A549 (cell line): ENCODE measurements at regions not wholly inside any gene's neighbourhood (a gene's known extent, or its start where the extent isn't known, plus 50 kb on each side); places are given as distances from the start of the nearest gene placed in this dataset.

Experiments used
- ATAC-seq, 2 experiments: fragments of 200-7000 bp in 1 of 2; fragments of >200 bp in 1 of 2; cut with Nextera tagmentation in 1 of 2; cut with Tn5 transposase in 1 of 2; 3 replicates each; pipeline versions ENCODE4 v1.8.0 to v1.9.1; 2018 to 2020; ENCODE audit warnings: mild to moderate bottlenecking in 1 of 2, moderate library complexity in 1 of 2
- CTCF ChIA-PET: fragments of 300-600 bp; sonication (Branson Sonifier 250); formaldehyde crosslinking; extraction: SDS; loops from one replicate; lab custom pipeline; 2021; ENCODE audit warnings: antibody characterized with exemption, inconsistent platforms; lab: Yijun Ruan, JAX
- POLR2A ChIA-PET: fragments of 350-600 bp; formaldehyde crosslinking; extraction: SDS; loops from one replicate; lab custom pipeline; 2021; ENCODE audit warnings: antibody characterized with exemption, inconsistent platforms; lab: Yijun Ruan, JAX
- DNase-seq, 2 experiments: peaks; one replicate each; pipeline versions ENCODE4 v3.0.0 to v3.0.0-alpha.2; 2011 to 2016; ENCODE audit warnings: low read depth in 1 of 2, low spot score in 1 of 2
- FAIRE-seq: peaks from 2 replicates; lab custom pipeline; 2011; peaks lifted over from hg19 to GRCh38; lab: Jason Lieb, UNC
- H3K27ac ChIP-seq, 2 experiments: fragments of >200 bp; sonication (Bioruptor Twin); formaldehyde crosslinking; 3 replicates each; pipeline ENCODE4 v1.5.1; 2016 to 2017
- H3K4me1 ChIP-seq: fragments of >200 bp; sonication (Bioruptor Twin); formaldehyde crosslinking; 3 replicates; pipeline ENCODE4 v1.6.1; 2016
- H3K4me2 ChIP-seq: fragments of >200 bp; sonication (Bioruptor Twin); formaldehyde crosslinking; 3 replicates; pipeline ENCODE4 v1.6.1; 2016
- H3K4me3 ChIP-seq: fragments of >200 bp; sonication (Bioruptor Twin); formaldehyde crosslinking; 3 replicates; pipeline ENCODE4 v1.5.1; 2016
- H3K9me3 ChIP-seq: fragments of >200 bp; sonication (Bioruptor Twin); formaldehyde crosslinking; 3 replicates; pipeline ENCODE4 v1.6.1; 2016
- BHLHE40 ChIP-seq: IDR thresholded peaks from 2 replicates; pipeline ENCODE4 v1.6.1; 2012; ENCODE audit warnings: low read depth, low read length, inconsistent platforms
- CBX8 ChIP-seq: fragments of 200-600 bp; sonication (generic); IDR thresholded peaks from 2 replicates; pipeline ENCODE4 v1.6.1; 2016
- CEBPB ChIP-seq, 2 experiments: fragments of >200 bp in 1 of 2; sonication (Bioruptor Twin) in 1 of 2; formaldehyde crosslinking in 1 of 2; IDR thresholded peaks; 2 replicates each; pipeline ENCODE4 v1.6.1; 2012 to 2016
- CHD2 ChIP-seq: fragments of 150-350 bp; IDR thresholded peaks from 2 replicates; pipeline ENCODE4 v1.6.1; 2014; ENCODE audit warnings: low read length; ENCODE audit not compliant: partially characterized antibody
- EHMT2 ChIP-seq: fragments of 200-600 bp; sonication (generic); IDR thresholded peaks from 2 replicates; pipeline ENCODE4 v1.6.1; 2016; ENCODE audit warnings: antibody characterized with exemption, low read depth, mild to moderate bottlenecking, moderate library complexity
- EP300 ChIP-seq, 2 experiments: fragments of >200 bp; sonication (Bioruptor Twin); formaldehyde crosslinking; IDR thresholded peaks; 2 replicates in 1 of 2; 3 replicates in 1 of 2; pipeline ENCODE4 v1.6.1; 2016 to 2017
- ESRRA ChIP-seq: fragments of 150-350 bp; IDR thresholded peaks from 2 replicates; pipeline ENCODE4 v1.6.1; 2014; ENCODE audit warnings: mild to moderate bottlenecking, low read length, borderline replicate concordance
- FOSL2 ChIP-seq, 2 experiments: fragments of 450-650 bp in 1 of 2; fragments of >200 bp in 1 of 2; sonication (Bioruptor Twin) in 1 of 2; formaldehyde crosslinking; IDR thresholded peaks; 2 replicates each; pipeline versions ENCODE4 v1.5.0 to v1.6.1; 2016 to 2020; ENCODE audit warnings: mild to moderate bottlenecking in 1 of 2, moderate library complexity in 1 of 2
- FOXS1 ChIP-seq: fragments of 250-450 bp; sonication (Bioruptor Pico); IDR thresholded peaks from 2 replicates; pipeline ENCODE4 v1.5.0; 2020; ENCODE audit warnings: mild to moderate bottlenecking, moderate library complexity
- GATA3 ChIP-seq: IDR thresholded peaks from 2 replicates; pipeline ENCODE4 v1.6.1; 2012; ENCODE audit warnings: borderline replicate concordance
- HEYL ChIP-seq: fragments of 250-450 bp; sonication (Bioruptor Pico); IDR thresholded peaks from 2 replicates; pipeline ENCODE4 v1.8.0; 2021; ENCODE audit warnings: mild to moderate bottlenecking, moderate library complexity
- HOXA7 ChIP-seq: fragments of 250-450 bp; sonication (Bioruptor Pico); IDR thresholded peaks from 2 replicates; pipeline ENCODE4 v1.5.0; 2020; ENCODE audit warnings: mild to moderate bottlenecking, moderate library complexity
- HOXB13 ChIP-seq: fragments of 250-450 bp; sonication (Bioruptor Pico); IDR thresholded peaks from 2 replicates; pipeline ENCODE4 v1.5.0; 2020; ENCODE audit warnings: low read depth, mild to moderate bottlenecking, moderate library complexity
- JUNB ChIP-seq: fragments of >200 bp; sonication (Bioruptor Twin); formaldehyde crosslinking; IDR thresholded peaks from 2 replicates; pipeline ENCODE4 v1.6.1; 2016
- KDM1A ChIP-seq: fragments of 200-600 bp; sonication (generic); IDR thresholded peaks from 2 replicates; pipeline ENCODE4 v1.6.1; 2016; ENCODE audit warnings: low read depth, mild to moderate bottlenecking
- MAFK ChIP-seq: fragments of 450-650 bp; IDR thresholded peaks from 2 replicates; pipeline ENCODE4 v1.6.1; 2014; ENCODE audit not compliant: partially characterized antibody
- NFE2L2 ChIP-seq: fragments of 150-350 bp; conservative IDR thresholded peaks from 2 replicates; pipeline ENCODE4 v1.6.1; 2014; ENCODE audit warnings: low read length
- PHF8 ChIP-seq: fragments of 200-600 bp; sonication (generic); IDR thresholded peaks from 2 replicates; pipeline ENCODE4 v1.6.1; 2016; ENCODE audit warnings: low read depth, mild to moderate bottlenecking, antibody characterized with exemption, moderate library complexity, borderline replicate concordance
- RAD21 ChIP-seq, 2 experiments: fragments of >200 bp in 1 of 2; sonication (Bioruptor Twin) in 1 of 2; formaldehyde crosslinking in 1 of 2; IDR thresholded peaks in 1 of 2; conservative IDR thresholded peaks in 1 of 2; 2 replicates in 1 of 2; 3 replicates in 1 of 2; pipeline ENCODE4 v1.6.1; 2012 to 2018; ENCODE audit warnings: inconsistent platforms in 1 of 2
- SMC3 ChIP-seq: fragments of >200 bp; sonication (Bioruptor Twin); formaldehyde crosslinking; IDR thresholded peaks from 3 replicates; pipeline ENCODE4 v1.6.1; 2018; ENCODE audit warnings: inconsistent platforms
- TFCP2L1 ChIP-seq: fragments of 250-450 bp; sonication (Bioruptor Pico); IDR thresholded peaks from 2 replicates; pipeline ENCODE4 v1.5.0; 2021; ENCODE audit warnings: mild to moderate bottlenecking
- ZFP36 ChIP-seq: fragments of 450-650 bp; IDR thresholded peaks from 2 replicates; pipeline ENCODE4 v1.6.1; 2014; ENCODE audit warnings: borderline replicate concordance; ENCODE audit not compliant: partially characterized antibody
- ZSCAN20 ChIP-seq: fragments of 250-450 bp; sonication (Bioruptor Pico); IDR thresholded peaks from 2 replicates; pipeline ENCODE4 v1.8.0; 2022; ENCODE audit warnings: mild to moderate bottlenecking, moderate library complexity
- WGBS: methylation state at CpG from one replicate; pipeline ENCODE4 v1.1.6; 2017; ENCODE audit errors: missing lambda C conversion rate; 5-methylcytosine and 5-hydroxymethylcytosine counted together
- TF ChIP-seq, protein P1 (sequence below): IDR thresholded peaks from 2 replicates; pipeline ENCODE4 v1.6.1; 2012
- TF ChIP-seq, protein P2 (sequence below): fragments of >200 bp; sonication (Bioruptor Twin); formaldehyde crosslinking; IDR thresholded peaks from 3 replicates; pipeline ENCODE4 v1.6.1; 2016
- TF ChIP-seq, protein P3 (sequence below): fragments of 200-600 bp; sonication (generic); IDR thresholded peaks from 2 replicates; pipeline ENCODE4 v1.6.1; 2016; ENCODE audit warnings: antibody characterized with exemption, mild to moderate bottlenecking, moderate library complexity
- TF ChIP-seq, protein P4 (sequence below): fragments of 250-450 bp; sonication (Bioruptor Pico); IDR thresholded peaks from 2 replicates; pipeline ENCODE4 v1.5.0; 2020; ENCODE audit warnings: low read depth, mild to moderate bottlenecking, moderate library complexity
- TF ChIP-seq, protein P5 (sequence below): fragments of >200 bp; sonication (Bioruptor Twin); formaldehyde crosslinking; IDR thresholded peaks from 2 replicates; pipeline ENCODE4 v1.6.1; 2016
- TF ChIP-seq, protein P6 (sequence below): IDR thresholded peaks from 2 replicates; pipeline ENCODE4 v1.6.1; 2012; ENCODE audit warnings: low read depth, borderline replicate concordance

DNA sequence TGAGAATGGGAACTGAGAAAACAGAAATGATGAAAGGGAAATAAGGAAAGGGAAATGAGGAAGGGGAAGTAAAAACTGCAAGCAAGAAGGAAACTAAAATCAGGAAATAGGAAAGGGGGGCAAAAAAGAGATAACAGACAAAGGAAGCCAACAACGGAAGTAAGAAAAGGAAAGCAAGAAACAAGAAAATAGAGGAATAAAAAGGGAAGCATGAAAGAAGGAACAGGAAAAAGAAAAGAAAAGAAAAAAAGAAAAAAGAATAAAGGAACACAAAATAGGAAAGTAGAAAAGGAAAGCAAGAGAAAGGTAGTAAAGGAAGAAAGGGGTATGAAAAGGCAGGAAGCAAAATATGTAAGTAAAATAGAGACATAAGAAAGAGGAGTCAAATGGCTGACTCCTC lies 241.2 kb upstream of the NCKAP5 start:
- ChIA-PET POLR2A (no interaction called here), CTCF (no interaction called here)
- WGBS = 78% methylated on average over 1 of the region's 1 CpG
- FAIRE-seq = no peak
- no peak overlapping the region for H3K4me3 ChIP-seq
- H3K4me1 ChIP-seq = 0 out of 3 replicates have a peak, but pooled peaks cover 3% of the 10 kb centered on the region
- no peak for DNase-seq
- ATAC-seq = no peak
- H3K9me3 ChIP-seq = no peaks in the 10 kb centered on the region
- H3K4me2 ChIP-seq = no peak overlapping the region
- H3K27ac ChIP-seq = no peak overlapping the region
- no peak for TF ChIP-seq MAFK
- no peak for TF ChIP-seq ZSCAN20 (CRISPR knock-in tag)
- TF ChIP-seq NFE2L2 = no peak
- TF ChIP-seq RAD21 (conservative IDR thresholded peaks at IDR 0.05 in 1 of 2, IDR thresholded peaks at IDR 0.05 in 1 of 2) = no peak
- TF ChIP-seq HOXA7 (CRISPR knock-in tag) = no peak
- TF ChIP-seq CBX8 = no peak
- no peak for TF ChIP-seq FOSL2 (IDR thresholded peaks at IDR 0.05)
- no peak for TF ChIP-seq FOSL2 (CRISPR knock-in tag; IDR thresholded peaks at IDR 0.05)
- no peak for TF ChIP-seq KDM1A
- no peak for TF ChIP-seq GATA3
- no peak for TF ChIP-seq PHF8
- no peak for TF ChIP-seq CEBPB (IDR thresholded peaks at IDR 0.05)
- TF ChIP-seq, protein P1, sequence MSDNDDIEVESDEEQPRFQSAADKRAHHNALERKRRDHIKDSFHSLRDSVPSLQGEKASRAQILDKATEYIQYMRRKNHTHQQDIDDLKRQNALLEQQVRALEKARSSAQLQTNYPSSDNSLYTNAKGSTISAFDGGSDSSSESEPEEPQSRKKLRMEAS = no peak
- no peak for TF ChIP-seq SMC3
- no peak for TF ChIP-seq ZFP36
- TF ChIP-seq, protein P2, sequence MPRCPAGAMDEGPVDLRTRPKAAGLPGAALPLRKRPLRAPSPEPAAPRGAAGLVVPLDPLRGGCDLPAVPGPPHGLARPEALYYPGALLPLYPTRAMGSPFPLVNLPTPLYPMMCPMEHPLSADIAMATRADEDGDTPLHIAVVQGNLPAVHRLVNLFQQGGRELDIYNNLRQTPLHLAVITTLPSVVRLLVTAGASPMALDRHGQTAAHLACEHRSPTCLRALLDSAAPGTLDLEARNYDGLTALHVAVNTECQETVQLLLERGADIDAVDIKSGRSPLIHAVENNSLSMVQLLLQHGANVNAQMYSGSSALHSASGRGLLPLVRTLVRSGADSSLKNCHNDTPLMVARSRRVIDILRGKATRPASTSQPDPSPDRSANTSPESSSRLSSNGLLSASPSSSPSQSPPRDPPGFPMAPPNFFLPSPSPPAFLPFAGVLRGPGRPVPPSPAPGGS = no peak
- no peak for TF ChIP-seq ESRRA
- no peak for TF ChIP-seq EHMT2
- TF ChIP-seq BHLHE40 = no peak
- TF ChIP-seq FOXS1 = no peak
- TF ChIP-seq, all 56 proteins: peak for 0

DNA sequence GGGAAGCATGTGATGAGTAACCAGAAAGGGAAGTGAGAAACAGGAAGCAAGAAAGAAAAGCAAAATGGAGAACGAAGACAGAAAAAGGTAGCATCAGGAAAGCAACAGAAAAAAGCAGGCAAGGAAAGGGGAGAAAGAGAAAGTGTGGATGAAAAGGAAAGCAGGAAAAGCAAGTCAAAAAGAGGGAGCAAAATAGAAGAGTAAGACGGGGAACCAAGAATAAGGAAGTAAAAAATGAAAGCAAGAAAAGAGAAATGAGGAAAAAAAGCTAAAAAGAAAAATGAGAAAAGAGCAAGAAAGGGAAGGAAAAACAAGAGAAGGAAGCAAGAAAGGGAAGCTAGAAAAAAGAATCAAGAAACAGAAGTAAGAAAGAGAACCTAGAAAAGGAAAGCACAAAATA lies 242.3 kb upstream of the NCKAP5 start:
- FAIRE-seq = no peak
- WGBS = 74% methylated on average over 2 of the region's 2 CpGs
- no peak for DNase-seq
- POLR2A ChIA-PET = no interaction called here
- ATAC-seq = no peak
- H3K4me1 ChIP-seq = peaks cover 3% of the 10 kb centered on the region; the same call in 1 of the 3 replicates
- CTCF ChIA-PET = no interaction called here
- no peak for TF ChIP-seq JUNB
- TF ChIP-seq, protein P3, sequence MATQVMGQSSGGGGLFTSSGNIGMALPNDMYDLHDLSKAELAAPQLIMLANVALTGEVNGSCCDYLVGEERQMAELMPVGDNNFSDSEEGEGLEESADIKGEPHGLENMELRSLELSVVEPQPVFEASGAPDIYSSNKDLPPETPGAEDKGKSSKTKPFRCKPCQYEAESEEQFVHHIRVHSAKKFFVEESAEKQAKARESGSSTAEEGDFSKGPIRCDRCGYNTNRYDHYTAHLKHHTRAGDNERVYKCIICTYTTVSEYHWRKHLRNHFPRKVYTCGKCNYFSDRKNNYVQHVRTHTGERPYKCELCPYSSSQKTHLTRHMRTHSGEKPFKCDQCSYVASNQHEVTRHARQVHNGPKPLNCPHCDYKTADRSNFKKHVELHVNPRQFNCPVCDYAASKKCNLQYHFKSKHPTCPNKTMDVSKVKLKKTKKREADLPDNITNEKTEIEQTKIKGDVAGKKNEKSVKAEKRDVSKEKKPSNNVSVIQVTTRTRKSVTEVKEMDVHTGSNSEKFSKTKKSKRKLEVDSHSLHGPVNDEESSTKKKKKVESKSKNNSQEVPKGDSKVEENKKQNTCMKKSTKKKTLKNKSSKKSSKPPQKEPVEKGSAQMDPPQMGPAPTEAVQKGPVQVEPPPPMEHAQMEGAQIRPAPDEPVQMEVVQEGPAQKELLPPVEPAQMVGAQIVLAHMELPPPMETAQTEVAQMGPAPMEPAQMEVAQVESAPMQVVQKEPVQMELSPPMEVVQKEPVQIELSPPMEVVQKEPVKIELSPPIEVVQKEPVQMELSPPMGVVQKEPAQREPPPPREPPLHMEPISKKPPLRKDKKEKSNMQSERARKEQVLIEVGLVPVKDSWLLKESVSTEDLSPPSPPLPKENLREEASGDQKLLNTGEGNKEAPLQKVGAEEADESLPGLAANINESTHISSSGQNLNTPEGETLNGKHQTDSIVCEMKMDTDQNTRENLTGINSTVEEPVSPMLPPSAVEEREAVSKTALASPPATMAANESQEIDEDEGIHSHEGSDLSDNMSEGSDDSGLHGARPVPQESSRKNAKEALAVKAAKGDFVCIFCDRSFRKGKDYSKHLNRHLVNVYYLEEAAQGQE = no peak
- TF ChIP-seq PHF8 = no peak
- TF ChIP-seq HOXB13 (CRISPR knock-in tag) = no peak
- TF ChIP-seq, protein P4, sequence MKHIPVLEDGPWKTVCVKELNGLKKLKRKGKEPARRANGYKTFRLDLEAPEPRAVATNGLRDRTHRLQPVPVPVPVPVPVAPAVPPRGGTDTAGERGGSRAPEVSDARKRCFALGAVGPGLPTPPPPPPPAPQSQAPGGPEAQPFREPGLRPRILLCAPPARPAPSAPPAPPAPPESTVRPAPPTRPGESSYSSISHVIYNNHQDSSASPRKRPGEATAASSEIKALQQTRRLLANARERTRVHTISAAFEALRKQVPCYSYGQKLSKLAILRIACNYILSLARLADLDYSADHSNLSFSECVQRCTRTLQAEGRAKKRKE = no peak
- TF ChIP-seq, protein P2 = no peak
- no peak for TF ChIP-seq TFCP2L1
- no peak for TF ChIP-seq HEYL (CRISPR knock-in tag)
- TF ChIP-seq, protein P5, sequence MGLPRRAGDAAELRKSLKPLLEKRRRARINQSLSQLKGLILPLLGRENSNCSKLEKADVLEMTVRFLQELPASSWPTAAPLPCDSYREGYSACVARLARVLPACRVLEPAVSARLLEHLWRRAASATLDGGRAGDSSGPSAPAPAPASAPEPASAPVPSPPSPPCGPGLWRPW = no peak
- no peak for TF ChIP-seq KDM1A
- TF ChIP-seq EP300 (IDR thresholded peaks at IDR 0.05) = no peak
- TF ChIP-seq, protein P6, sequence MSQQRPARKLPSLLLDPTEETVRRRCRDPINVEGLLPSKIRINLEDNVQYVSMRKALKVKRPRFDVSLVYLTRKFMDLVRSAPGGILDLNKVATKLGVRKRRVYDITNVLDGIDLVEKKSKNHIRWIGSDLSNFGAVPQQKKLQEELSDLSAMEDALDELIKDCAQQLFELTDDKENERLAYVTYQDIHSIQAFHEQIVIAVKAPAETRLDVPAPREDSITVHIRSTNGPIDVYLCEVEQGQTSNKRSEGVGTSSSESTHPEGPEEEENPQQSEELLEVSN = no peak
- no peak for TF ChIP-seq CHD2
- TF ChIP-seq, all 56 proteins: peak for 0
- no peak overlapping the region for H3K27ac ChIP-seq
- H3K4me3 ChIP-seq = no peak overlapping the region
- no peak overlapping the region for H3K4me2 ChIP-seq
- H3K9me3 ChIP-seq = no peaks in the 10 kb centered on the region
